Endothelial cell of umbilical vein (primary cell): ENCODE measurements at regions not wholly inside any gene's neighbourhood (a gene's known extent, or its start where the extent isn't known, plus 50 kb on each side); places are given as distances from the start of the nearest gene placed in this dataset.

Source experiments
- BruUV-seq: library from RNA; stranded (reverse); fragments of 400-500 nt; replicated peaks from 2 replicates; lab custom pipeline; 2021; lab: Mats Ljungman, UMichigan
- CTCF ChIA-PET: fragments of 300-600, 350-600 bp; sonication (Branson Sonifier 250); formaldehyde crosslinking; loops from one replicate; lab custom pipeline; 2021; ENCODE audit warnings: antibody characterized with exemption, inconsistent platforms; lab: Charles Lee
- POLR2A ChIA-PET: fragments of 300-600, 350-600 bp; sonication (Branson Sonifier 250); formaldehyde crosslinking; loops from one replicate; lab custom pipeline; 2021; ENCODE audit warnings: antibody characterized with exemption, inconsistent platforms; lab: Charles Lee
- DNase-seq: peaks from one replicate; pipeline ENCODE4 v3.0.0-alpha.2; 2011; ENCODE audit warnings: low read depth, low spot score
- FAIRE-seq: peaks from 2 replicates; lab custom pipeline; 2011; peaks lifted over from hg19 to GRCh38; lab: Jason Lieb, UNC
- H2AFZ ChIP-seq: 2 replicates; pipeline ENCODE4 v1.6.0; 2012; ENCODE audit warnings: low read depth, low read length, control low read depth, inconsistent platforms
- H3K27ac ChIP-seq: 2 replicates; pipeline ENCODE4 v1.5.1; 2011; ENCODE audit warnings: low read depth, mild to moderate bottlenecking, control low read depth, low read length, moderate library complexity; ENCODE audit not compliant: insufficient read depth
- H3K27me3 ChIP-seq, 2 experiments: 2 replicates each; pipeline versions ENCODE4 v1.6.0 to v1.6.1; 2011; ENCODE audit warnings: low read length in 2 of 2, mixed read lengths in 1 of 2; ENCODE audit not compliant: control insufficient read depth in 2 of 2, insufficient read depth in 2 of 2
- H3K36me3 ChIP-seq, 2 experiments: 2 replicates in 1 of 2; 3 replicates in 1 of 2; pipeline ENCODE4 v1.5.1; 2011; ENCODE audit warnings: low read length in 2 of 2, mild to moderate bottlenecking in 1 of 2, moderate library complexity in 1 of 2; ENCODE audit not compliant: control insufficient read depth in 2 of 2, insufficient read depth in 2 of 2; ENCODE audit errors: extremely low read depth in 1 of 2
- H3K4me1 ChIP-seq: 3 replicates; pipeline ENCODE4 v1.5.1; 2011; ENCODE audit warnings: mild to moderate bottlenecking, low read length; ENCODE audit not compliant: control insufficient read depth, insufficient read depth; ENCODE audit errors: extremely low read depth
- H3K4me2 ChIP-seq: 2 replicates; pipeline ENCODE4 v1.6.1; 2011; ENCODE audit warnings: low read length, control low read depth, mixed read lengths; ENCODE audit not compliant: insufficient read depth
- H3K4me3 ChIP-seq, 3 experiments: fragments of 200-600 bp in 1 of 3; sonication (generic), shearing (Covaris generic) in 1 of 3; replicated peaks in 1 of 3; 2 replicates each; pipeline ENCODE4 v1.5.1; 2011 to 2016; ENCODE audit warnings: control low read depth in 3 of 3, low read length in 3 of 3, mild to moderate bottlenecking in 2 of 3, inconsistent platforms in 1 of 3, low read depth in 1 of 3, moderate library complexity in 1 of 3; ENCODE audit not compliant: insufficient read depth in 1 of 3
- H3K79me2 ChIP-seq: 2 replicates; pipeline ENCODE4 v1.6.0; 2012; ENCODE audit warnings: low read length, inconsistent platforms; ENCODE audit not compliant: control insufficient read depth, insufficient read depth
- H3K9ac ChIP-seq: replicated peaks from 2 replicates; pipeline ENCODE3; 2011; ENCODE audit warnings: low read length, control low read depth; ENCODE audit not compliant: insufficient read depth; ENCODE audit errors: extremely low read depth
- H3K9me1 ChIP-seq: replicated peaks from 3 replicates; pipeline ENCODE4 v1.6.0; 2011; ENCODE audit warnings: mild to moderate bottlenecking, low read length; ENCODE audit not compliant: control insufficient read depth, insufficient read depth; ENCODE audit errors: extremely low read depth
- H3K9me3 ChIP-seq: replicated peaks from 2 replicates; pipeline ENCODE4 v1.5.1; 2012; ENCODE audit warnings: low read length, inconsistent platforms; ENCODE audit not compliant: control insufficient read depth, insufficient read depth
- H4K20me1 ChIP-seq: replicated peaks from 2 replicates; pipeline ENCODE3; 2011; ENCODE audit warnings: mild to moderate bottlenecking, low read length; ENCODE audit not compliant: control insufficient read depth, insufficient read depth; ENCODE audit errors: extremely low read depth
- CTCF ChIP-seq, 2 donors: IDR thresholded peaks; 1 replicate in 1 of 2; 2 replicates in 1 of 2; pipeline ENCODE4 v1.5.1; 2011; ENCODE audit warnings: low read length in 2 of 2, mild to moderate bottlenecking in 2 of 2, moderate library complexity in 2 of 2, control low read depth in 1 of 2, inconsistent platforms in 1 of 2, low read depth in 1 of 2; ENCODE audit not compliant: insufficient read depth in 1 of 2; ENCODE audit errors: extremely low read depth in 1 of 2
- EZH2 ChIP-seq: IDR thresholded peaks from 2 replicates; pipeline ENCODE4 v1.6.1; 2012; ENCODE audit warnings: borderline replicate concordance, low read depth, mild to moderate bottlenecking, moderate library complexity, low read length, inconsistent platforms; ENCODE audit not compliant: severe bottlenecking
- FOS ChIP-seq: IDR thresholded peaks from 2 replicates; pipeline ENCODE4 v1.6.1; 2011; ENCODE audit warnings: mild to moderate bottlenecking, low read length, moderate library complexity, borderline replicate concordance; ENCODE audit not compliant: insufficient read depth
- MAX ChIP-seq: IDR thresholded peaks from 2 replicates; pipeline ENCODE4 v1.6.1; 2011; ENCODE audit not compliant: insufficient read depth, insufficient read length
- MYC ChIP-seq: IDR thresholded peaks from one replicate; pipeline ENCODE4 v1.6.1; 2011; ENCODE audit warnings: mild to moderate bottlenecking, low read depth, low read length
- POLR2AphosphoS5 ChIP-seq: IDR thresholded peaks from 2 replicates; pipeline ENCODE4 v1.6.1; 2012; ENCODE audit warnings: low read depth, mild to moderate bottlenecking, control low read depth, low read length, moderate library complexity; ENCODE audit not compliant: insufficient read depth
- dilution Hi-C: fragments of 300-500 bp; cut with MboI; formaldehyde crosslinking; loops from one replicate; pipeline ENCODE4 v1.15.0; 2019; ENCODE audit warnings: low sequenced_read_pairs; ENCODE audit not compliant: extremely low pct_ligation_motif_present
- intact Hi-C: fragments of 100-400 bp; cut with micrococcal nuclease; formaldehyde crosslinking; loops from one replicate; pipeline ENCODE4 v1.10.0; 2022

- Histone ChIP-seq H3K4me3 (no peak overlapping the region), H3K27ac (no peak overlapping the region), H3K79me2 (no peaks in the 10 kb centered on the region), H3K9ac (no peak overlapping the region), H2AFZ (no peak overlapping the region), H4K20me1 (no peaks in the 10 kb centered on the region), H3K4me1 (no peaks in the 10 kb centered on the region), H3K9me3 (no peaks in the 10 kb centered on the region), H3K27me3 (no peaks in the 10 kb centered on the region), H3K9me1 (no peaks in the 10 kb centered on the region), H3K36me3 (no peaks in the 10 kb centered on the region), H3K4me2 (no peak overlapping the region)
- FAIRE-seq, result no peak
- intact Hi-C loops, result no loop called here
- CTCF ChIA-PET, result no interaction called here
- dilution Hi-C loops, result no loop called here
- DNase-seq, result no peak
- BruUV-seq, result no TSS peak
- TF ChIP-seq MYC, result no peak
- POLR2A ChIA-PET, result no interaction called here
These were observed 567.2 kb downstream of the CCSER2 start for GRCh38 chr10:84895541-84895940.

DNA sequence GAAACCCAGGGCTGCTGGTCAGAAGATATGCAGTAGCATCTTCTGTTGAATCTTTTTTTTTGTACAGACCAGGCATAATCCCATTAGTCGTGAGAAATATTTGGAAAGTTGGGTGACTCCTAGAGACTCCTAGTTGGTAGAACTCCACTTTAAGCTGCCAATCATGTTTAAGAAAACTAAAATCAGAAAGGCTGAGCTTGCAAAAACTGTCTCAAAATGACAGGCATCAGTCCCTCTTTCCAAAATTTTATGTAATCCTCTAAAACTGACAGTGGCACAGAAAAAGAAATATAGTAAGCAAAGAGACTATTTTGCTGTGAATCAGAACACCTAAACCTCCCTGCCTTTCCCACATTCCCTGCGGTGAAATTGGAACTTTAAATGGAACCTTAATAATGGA lies 568.5 kb downstream of the CCSER2 start:
- Histone ChIP-seq H3K4me1 (no peaks in the 10 kb centered on the region), H2AFZ (no peak overlapping the region), H3K79me2 (no peaks in the 10 kb centered on the region), H4K20me1 (no peaks in the 10 kb centered on the region), H3K4me3 (no peak overlapping the region), H3K27me3 (no peaks in the 10 kb centered on the region), H3K9me1 (no peaks in the 10 kb centered on the region), H3K4me2 (no peak overlapping the region), H3K36me3 (no peaks in the 10 kb centered on the region), H3K9me3 (no peaks in the 10 kb centered on the region), H3K27ac (no peak overlapping the region), H3K9ac (no peak overlapping the region)
- TF ChIP-seq MYC (no peak), POLR2AphosphoS5 (no peak), CTCF (IDR thresholded peaks at IDR 0.05; ENCODE audit: extremely low read depth in 1 of 2, insufficient read depth in 1 of 2, low read depth in 1 of 2, low read length in 2 of 2) (no peak), MAX (no peak), EZH2 (no peak), FOS (no peak)
- intact Hi-C loops, result no loop called here
- ChIA-PET POLR2A (no interaction called here), CTCF (no interaction called here)
- DNase-seq (no peak), FAIRE-seq (no peak)
- dilution Hi-C loops, result no loop called here
- no TSS peak for BruUV-seq
